SK-N-SH (cell line): ENCODE measurements at regions not wholly inside any gene's neighbourhood (a gene's known extent, or its start where the extent isn't known, plus 50 kb on each side); places are given as distances from the start of the nearest gene placed in this dataset.
A peak's percentile ranks its signal among the peaks of the same experiment; 100 is the strongest.

ENCODE experiments used
- CTCF ChIA-PET: fragments of 300-600, 350-600 bp; formaldehyde crosslinking; extraction: SDS; loops from one replicate; lab custom pipeline; 2021; lab: Yijun Ruan, JAX
- POLR2A ChIA-PET: fragments of 350-600 bp; sonication (Branson Sonifier 250); formaldehyde crosslinking; extraction: SDS; loops from one replicate; lab custom pipeline; 2020; ENCODE audit warnings: antibody characterized with exemption, inconsistent platforms; lab: Yijun Ruan, JAX
- DNase-seq: peaks from one replicate; pipeline ENCODE4 v3.0.0; 2012
- H2AFZ ChIP-seq: fragments of 200-600 bp; sonication (generic); 2 replicates; pipeline ENCODE4 v1.8.1; 2016; ENCODE audit warnings: antibody characterized with exemption, mild to moderate bottlenecking, low read depth
- H3F3A ChIP-seq: fragments of 200-600 bp; sonication (generic); replicated peaks from 2 replicates; pipeline ENCODE3; 2016; ENCODE audit warnings: antibody characterized with exemption, mild to moderate bottlenecking; ENCODE audit not compliant: insufficient read depth
- H3K27ac ChIP-seq, 2 experiments: fragments of 200-500 bp in 1 of 2; fragments of 200-600 bp in 1 of 2; sonication (Bioruptor generic) in 1 of 2; sonication (generic), shearing (Covaris generic) in 1 of 2; 2 replicates each; pipeline versions ENCODE4 v1.5.1 to v1.6.1; 2014 to 2016; ENCODE audit warnings: low read depth in 2 of 2, inconsistent platforms in 1 of 2, low read length in 1 of 2, mild to moderate bottlenecking in 1 of 2, mixed read lengths in 1 of 2
- H3K27me3 ChIP-seq: fragments of 200-600 bp; sonication (generic), shearing (Covaris generic); 2 replicates; pipeline ENCODE4 v1.6.1; 2016; ENCODE audit warnings: mixed run types; ENCODE audit not compliant: insufficient read depth
- H3K36me3 ChIP-seq, 2 experiments: fragments of 200-500 bp in 1 of 2; fragments of 200-600 bp in 1 of 2; sonication (Bioruptor generic) in 1 of 2; sonication (generic) in 1 of 2; replicated peaks in 1 of 2; 2 replicates each; pipeline versions ENCODE3 to v1.5.1; 2014 to 2016; ENCODE audit warnings: low read length in 1 of 2, mild to moderate bottlenecking in 1 of 2; ENCODE audit not compliant: insufficient read depth in 2 of 2, control insufficient read depth in 1 of 2
- H3K4me1 ChIP-seq, 2 experiments: fragments of 200-500 bp in 1 of 2; fragments of 200-600 bp in 1 of 2; sonication (Bioruptor generic) in 1 of 2; sonication (generic), shearing (Covaris generic) in 1 of 2; 2 replicates each; pipeline versions ENCODE4 v1.5.1 to v1.6.1; 2014 to 2016; ENCODE audit warnings: low read depth in 1 of 2, low read length in 1 of 2, mixed run types in 1 of 2; ENCODE audit not compliant: insufficient read depth in 2 of 2, control insufficient read depth in 1 of 2
- H3K4me2 ChIP-seq: fragments of 200-600 bp; sonication (generic), shearing (Covaris generic); 2 replicates; pipeline ENCODE4 v1.6.1; 2017; ENCODE audit warnings: mixed run types
- H3K4me3 ChIP-seq, 2 experiments: fragments of 200-500 bp in 1 of 2; fragments of 200-600 bp in 1 of 2; sonication (Bioruptor generic) in 1 of 2; sonication (generic), shearing (Covaris generic) in 1 of 2; 2 replicates each; pipeline versions ENCODE4 v1.5.1 to v1.8.1; 2014 to 2016; ENCODE audit warnings: low read depth in 2 of 2, inconsistent platforms in 1 of 2, low read length in 1 of 2, mild to moderate bottlenecking in 1 of 2, mixed read lengths in 1 of 2, moderate library complexity in 1 of 2
- H3K79me2 ChIP-seq: fragments of 200-600 bp; sonication (generic); 2 replicates; pipeline ENCODE4 v1.8.1; 2017; ENCODE audit warnings: mild to moderate bottlenecking; ENCODE audit not compliant: insufficient read depth
- H3K9ac ChIP-seq: fragments of 200-600 bp; sonication (generic); 2 replicates; pipeline ENCODE4 v1.6.1; 2017; ENCODE audit warnings: mixed run types
- H3K9me2 ChIP-seq: fragments of 200-600 bp; sonication (generic); 2 replicates; pipeline ENCODE4 v1.6.1; 2017; ENCODE audit warnings: mixed run types
- H3K9me3 ChIP-seq: fragments of 200-600 bp; sonication (generic); 2 replicates; pipeline ENCODE4 v1.6.1; 2017; ENCODE audit warnings: mixed run types, mild to moderate bottlenecking, moderate library complexity
- H4K20me1 ChIP-seq: fragments of 200-600 bp; sonication (generic); 2 replicates; pipeline ENCODE4 v1.6.1; 2017; ENCODE audit warnings: mild to moderate bottlenecking, mixed run types; ENCODE audit not compliant: insufficient read depth
- CHD2 ChIP-seq: fragments of 150-350 bp; IDR thresholded peaks from 2 replicates; pipeline ENCODE4 v1.6.1; 2018; ENCODE audit warnings: low read length; ENCODE audit not compliant: partially characterized antibody
- ELF1 ChIP-seq: IDR thresholded peaks from 2 replicates; pipeline ENCODE4 v1.4.0; 2012
- FOSL2 ChIP-seq: IDR thresholded peaks from 2 replicates; pipeline ENCODE4 v1.4.0; 2012; ENCODE audit warnings: low read depth, mild to moderate bottlenecking, moderate library complexity, borderline replicate concordance
- FOXM1 ChIP-seq: IDR thresholded peaks from 2 replicates; pipeline ENCODE4 v1.4.0; 2012; ENCODE audit warnings: low read depth, mild to moderate bottlenecking
- GATA2 ChIP-seq: sonication (generic); formaldehyde crosslinking; IDR thresholded peaks from 2 replicates; pipeline ENCODE4 v1.5.0; 2020; ENCODE audit warnings: mild to moderate bottlenecking, missing genetic modification reagents
- JUND ChIP-seq: IDR thresholded peaks from 2 replicates; pipeline ENCODE4 v1.4.0; 2012
- MXI1 ChIP-seq: IDR thresholded peaks from 2 replicates; pipeline ENCODE4 v1.6.1; 2012; ENCODE audit warnings: mild to moderate bottlenecking, low read depth, low read length, improper control_type of control experiment
- NRF1 ChIP-seq: IDR thresholded peaks from 2 replicates; pipeline ENCODE4 v1.6.1; 2012; ENCODE audit warnings: low read depth, mild to moderate bottlenecking, low read length
- RAD21 ChIP-seq: IDR thresholded peaks from 2 replicates; pipeline ENCODE4 v1.6.1; 2012; ENCODE audit warnings: mild to moderate bottlenecking, low read length
- RCOR1 ChIP-seq: fragments of 150-350 bp; IDR thresholded peaks from 2 replicates; pipeline ENCODE4 v1.6.1; 2017; ENCODE audit warnings: antibody characterized with exemption, low read length
- SIN3A ChIP-seq: IDR thresholded peaks from 2 replicates; pipeline ENCODE4 v1.6.1; 2012; ENCODE audit warnings: low read depth, mild to moderate bottlenecking, low read length, moderate library complexity, borderline replicate concordance
- SMC3 ChIP-seq: IDR thresholded peaks from 2 replicates; pipeline ENCODE4 v1.6.1; 2012; ENCODE audit warnings: low read depth, low read length, improper control_type of control experiment
- TAF1 ChIP-seq: IDR thresholded peaks from 2 replicates; pipeline ENCODE4 v1.6.1; 2012; ENCODE audit warnings: low read depth, mild to moderate bottlenecking, low read length, moderate library complexity, borderline replicate concordance
- WGBS: methylation state at CpG from one replicate; pipeline ENCODE4 v1.1.6; 2017; ENCODE audit warnings: low lambda C conversion rate; 5-methylcytosine and 5-hydroxymethylcytosine counted together
- TF ChIP-seq, protein P1 (sequence below): IDR thresholded peaks from 2 replicates; pipeline ENCODE4 v1.6.1; 2012; ENCODE audit warnings: mild to moderate bottlenecking, low read depth, low read length, moderate library complexity
- TF ChIP-seq, protein P2 (sequence below): IDR thresholded peaks from 2 replicates; pipeline ENCODE4 v1.4.0; 2012; ENCODE audit warnings: low read depth, borderline replicate concordance
- TF ChIP-seq, protein P3 (sequence below): fragments of 150-350 bp; IDR thresholded peaks from 2 replicates; pipeline ENCODE4 v1.6.1; 2017; ENCODE audit warnings: antibody characterized with exemption, low read length, low read depth, borderline replicate concordance
- TF ChIP-seq, protein P4 (sequence below): IDR thresholded peaks from 2 replicates; pipeline ENCODE4 v1.4.0; 2012; ENCODE audit warnings: low read depth
- TF ChIP-seq, protein P5 (sequence below): IDR thresholded peaks from 2 replicates; pipeline ENCODE4; 2012

DNA sequence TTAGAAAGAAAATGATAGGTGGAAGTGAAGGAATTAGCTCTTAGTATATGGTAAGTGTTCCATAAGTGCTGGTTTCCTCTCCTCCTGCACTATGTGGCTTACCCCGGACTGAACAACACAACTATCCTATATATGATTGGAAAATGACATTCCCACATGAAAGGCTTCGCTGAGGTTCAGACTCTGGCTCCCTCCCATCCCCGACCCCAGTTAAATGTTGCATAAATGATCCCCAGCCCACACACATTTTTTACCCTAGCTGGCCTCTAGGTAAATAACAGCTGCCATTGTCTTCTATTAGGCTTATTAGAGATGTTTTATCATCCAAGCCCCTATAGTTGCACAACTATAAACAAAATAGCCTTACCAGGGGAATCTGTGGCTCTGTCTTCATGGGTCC, 495.6 kb upstream of the CDH11 start:
- H2AFZ ChIP-seq = no peak overlapping the region
- no peaks in the 10 kb centered on the region for H3K36me3 ChIP-seq
- H3F3A ChIP-seq = no peaks in the 10 kb centered on the region
- H3K4me3 ChIP-seq = no peak overlapping the region
- no peak overlapping the region for H3K4me2 ChIP-seq
- H3K9me2 ChIP-seq = no peaks in the 10 kb centered on the region
- no peaks in the 10 kb centered on the region for H3K79me2 ChIP-seq
- no peak overlapping the region for H3K9ac ChIP-seq
- ChIA-PET POLR2A (no interaction called here), CTCF (interaction anchor here (1.0 kb wide), 1 partner anchor 11 kb away, joined by 3 read pairs; no protein-coding TSS in a partner anchor)
- peak overlapping the region in 1 of 2 experiments; percentile 60; a peak in 1 of 4 replicates for H3K27ac ChIP-seq
- no peak for DNase-seq
- no peaks in the 10 kb centered on the region for H3K27me3 ChIP-seq
- TF ChIP-seq TAF1 (no peak), GATA2 (no peak), MXI1 (no peak), RCOR1 (no peak), RAD21 (no peak), NRF1 (no peak), SMC3 (no peak), FOXM1 (no peak), SIN3A (no peak)
- TF ChIP-seq, protein P1, sequence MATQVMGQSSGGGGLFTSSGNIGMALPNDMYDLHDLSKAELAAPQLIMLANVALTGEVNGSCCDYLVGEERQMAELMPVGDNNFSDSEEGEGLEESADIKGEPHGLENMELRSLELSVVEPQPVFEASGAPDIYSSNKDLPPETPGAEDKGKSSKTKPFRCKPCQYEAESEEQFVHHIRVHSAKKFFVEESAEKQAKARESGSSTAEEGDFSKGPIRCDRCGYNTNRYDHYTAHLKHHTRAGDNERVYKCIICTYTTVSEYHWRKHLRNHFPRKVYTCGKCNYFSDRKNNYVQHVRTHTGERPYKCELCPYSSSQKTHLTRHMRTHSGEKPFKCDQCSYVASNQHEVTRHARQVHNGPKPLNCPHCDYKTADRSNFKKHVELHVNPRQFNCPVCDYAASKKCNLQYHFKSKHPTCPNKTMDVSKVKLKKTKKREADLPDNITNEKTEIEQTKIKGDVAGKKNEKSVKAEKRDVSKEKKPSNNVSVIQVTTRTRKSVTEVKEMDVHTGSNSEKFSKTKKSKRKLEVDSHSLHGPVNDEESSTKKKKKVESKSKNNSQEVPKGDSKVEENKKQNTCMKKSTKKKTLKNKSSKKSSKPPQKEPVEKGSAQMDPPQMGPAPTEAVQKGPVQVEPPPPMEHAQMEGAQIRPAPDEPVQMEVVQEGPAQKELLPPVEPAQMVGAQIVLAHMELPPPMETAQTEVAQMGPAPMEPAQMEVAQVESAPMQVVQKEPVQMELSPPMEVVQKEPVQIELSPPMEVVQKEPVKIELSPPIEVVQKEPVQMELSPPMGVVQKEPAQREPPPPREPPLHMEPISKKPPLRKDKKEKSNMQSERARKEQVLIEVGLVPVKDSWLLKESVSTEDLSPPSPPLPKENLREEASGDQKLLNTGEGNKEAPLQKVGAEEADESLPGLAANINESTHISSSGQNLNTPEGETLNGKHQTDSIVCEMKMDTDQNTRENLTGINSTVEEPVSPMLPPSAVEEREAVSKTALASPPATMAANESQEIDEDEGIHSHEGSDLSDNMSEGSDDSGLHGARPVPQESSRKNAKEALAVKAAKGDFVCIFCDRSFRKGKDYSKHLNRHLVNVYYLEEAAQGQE = no peak
- TF ChIP-seq, protein P2, sequence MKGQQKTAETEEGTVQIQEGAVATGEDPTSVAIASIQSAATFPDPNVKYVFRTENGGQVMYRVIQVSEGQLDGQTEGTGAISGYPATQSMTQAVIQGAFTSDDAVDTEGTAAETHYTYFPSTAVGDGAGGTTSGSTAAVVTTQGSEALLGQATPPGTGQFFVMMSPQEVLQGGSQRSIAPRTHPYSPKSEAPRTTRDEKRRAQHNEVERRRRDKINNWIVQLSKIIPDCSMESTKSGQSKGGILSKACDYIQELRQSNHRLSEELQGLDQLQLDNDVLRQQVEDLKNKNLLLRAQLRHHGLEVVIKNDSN = no peak
- TF ChIP-seq, protein P3, sequence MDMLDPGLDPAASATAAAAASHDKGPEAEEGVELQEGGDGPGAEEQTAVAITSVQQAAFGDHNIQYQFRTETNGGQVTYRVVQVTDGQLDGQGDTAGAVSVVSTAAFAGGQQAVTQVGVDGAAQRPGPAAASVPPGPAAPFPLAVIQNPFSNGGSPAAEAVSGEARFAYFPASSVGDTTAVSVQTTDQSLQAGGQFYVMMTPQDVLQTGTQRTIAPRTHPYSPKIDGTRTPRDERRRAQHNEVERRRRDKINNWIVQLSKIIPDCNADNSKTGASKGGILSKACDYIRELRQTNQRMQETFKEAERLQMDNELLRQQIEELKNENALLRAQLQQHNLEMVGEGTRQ = no peak
- TF ChIP-seq, protein P4, sequence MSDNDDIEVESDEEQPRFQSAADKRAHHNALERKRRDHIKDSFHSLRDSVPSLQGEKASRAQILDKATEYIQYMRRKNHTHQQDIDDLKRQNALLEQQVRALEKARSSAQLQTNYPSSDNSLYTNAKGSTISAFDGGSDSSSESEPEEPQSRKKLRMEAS = no peak
- H3K4me1 ChIP-seq = peaks cover 6 to 9% of the 10 kb centered on the region in 2 experiments; a peak in 3 of 4 replicates
- WGBS = 47% methylated on average over 3 of the region's 3 CpGs
- no peaks in the 10 kb centered on the region for H4K20me1 ChIP-seq
- H3K9me3 ChIP-seq = no peaks in the 10 kb centered on the region

DNA sequence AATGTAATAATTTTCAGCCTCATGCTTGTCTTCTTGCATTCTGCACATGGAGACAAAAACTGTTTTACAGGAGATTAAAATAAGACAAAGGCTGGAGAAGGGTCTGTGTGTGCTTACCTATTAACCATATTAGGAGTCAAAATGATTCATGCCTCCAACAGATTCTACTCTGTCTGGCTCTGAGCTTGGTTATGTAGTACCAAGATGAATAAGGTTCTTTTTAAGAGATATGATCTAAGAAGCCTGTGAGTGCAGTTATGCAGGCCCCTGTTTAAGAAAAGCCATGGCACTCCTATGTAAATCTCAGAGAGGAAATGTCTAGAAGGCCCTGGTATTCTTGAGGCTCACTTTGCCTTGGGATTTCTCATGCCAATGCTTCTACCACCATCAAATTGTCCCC, 486.6 kb upstream of the CDH11 start:
- Histone ChIP-seq H3K4me2 (no peak overlapping the region), H3K27ac (no peak overlapping the region), H3K4me1 (no peaks in the 10 kb centered on the region), H3K79me2 (no peaks in the 10 kb centered on the region), H3K36me3 (no peaks in the 10 kb centered on the region), H3F3A (no peaks in the 10 kb centered on the region), H3K9ac (no peak overlapping the region), H3K9me2 (no peaks in the 10 kb centered on the region), H3K9me3 (no peaks in the 10 kb centered on the region), H2AFZ (no peak overlapping the region), H4K20me1 (no peaks in the 10 kb centered on the region), H3K27me3 (no peaks in the 10 kb centered on the region), H3K4me3 (no peak overlapping the region)
- no peak for DNase-seq
- POLR2A ChIA-PET = no interaction called here
- CTCF ChIA-PET = no interaction called here
- no peak for TF ChIP-seq JUND
- TF ChIP-seq, protein P1 = no peak
- no peak for TF ChIP-seq FOSL2
- no peak for TF ChIP-seq SIN3A
- TF ChIP-seq, protein P5, sequence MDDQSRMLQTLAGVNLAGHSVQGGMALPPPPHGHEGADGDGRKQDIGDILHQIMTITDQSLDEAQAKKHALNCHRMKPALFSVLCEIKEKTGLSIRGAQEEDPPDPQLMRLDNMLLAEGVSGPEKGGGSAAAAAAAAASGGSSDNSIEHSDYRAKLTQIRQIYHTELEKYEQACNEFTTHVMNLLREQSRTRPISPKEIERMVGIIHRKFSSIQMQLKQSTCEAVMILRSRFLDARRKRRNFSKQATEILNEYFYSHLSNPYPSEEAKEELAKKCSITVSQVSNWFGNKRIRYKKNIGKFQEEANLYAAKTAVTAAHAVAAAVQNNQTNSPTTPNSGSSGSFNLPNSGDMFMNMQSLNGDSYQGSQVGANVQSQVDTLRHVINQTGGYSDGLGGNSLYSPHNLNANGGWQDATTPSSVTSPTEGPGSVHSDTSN = no peak
- TF ChIP-seq CHD2 = no peak
- no peak for TF ChIP-seq ELF1
